ENCODE measurements at regions not wholly inside any gene's neighbourhood (a gene's known extent, or its start where the extent isn't known, plus 50 kb on each side); places are given as distances from the start of the nearest gene placed in this dataset.
"Not testable (repeated sequence)": the region's sequence is repeated elsewhere in the genome, so short reads cannot be mapped to it uniquely, and the experiment has no call there.

DNA sequence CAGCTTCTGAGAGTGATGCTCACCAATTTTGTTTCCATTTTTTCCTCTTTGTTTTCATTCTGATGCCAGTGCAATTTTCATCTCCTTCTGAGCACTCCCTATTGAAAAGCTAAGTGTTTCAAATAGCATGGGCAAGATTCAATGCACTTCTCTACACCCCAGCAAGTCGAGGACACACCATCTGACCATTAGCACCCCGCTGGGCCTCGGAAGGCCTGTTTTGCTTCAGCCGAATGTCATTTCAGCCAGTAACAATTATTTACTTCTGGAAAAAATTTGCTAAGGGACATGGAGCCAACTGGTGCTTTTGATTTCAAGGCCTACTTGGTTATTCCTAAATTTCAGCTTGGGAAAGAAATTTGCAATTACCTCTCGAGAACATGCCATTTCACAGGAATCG lies 392.4 kb downstream of the RNF144A start:
- DNase-seq = no peak

DNA sequence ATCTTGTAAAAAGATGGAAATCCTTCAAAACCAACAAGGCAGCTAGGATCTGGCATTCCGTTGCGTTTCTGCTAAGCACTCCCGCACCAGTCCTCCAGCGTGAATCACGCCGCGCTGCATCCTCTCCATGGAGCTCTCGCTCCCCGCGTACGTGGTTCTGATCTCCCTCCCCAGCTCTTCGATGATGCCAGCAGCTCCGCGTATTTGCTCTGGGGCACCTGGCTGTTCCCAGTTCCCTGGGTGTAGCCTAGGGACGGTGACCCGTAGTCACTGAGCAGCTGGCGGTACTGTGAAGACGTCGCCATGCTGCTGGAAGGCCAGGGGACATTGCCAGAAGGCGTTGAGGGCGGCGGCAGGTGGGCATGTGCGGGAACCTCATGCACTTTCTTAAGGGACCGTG lies 407.5 kb downstream of the RNF144A start:
- no peak for DNase-seq

DNA sequence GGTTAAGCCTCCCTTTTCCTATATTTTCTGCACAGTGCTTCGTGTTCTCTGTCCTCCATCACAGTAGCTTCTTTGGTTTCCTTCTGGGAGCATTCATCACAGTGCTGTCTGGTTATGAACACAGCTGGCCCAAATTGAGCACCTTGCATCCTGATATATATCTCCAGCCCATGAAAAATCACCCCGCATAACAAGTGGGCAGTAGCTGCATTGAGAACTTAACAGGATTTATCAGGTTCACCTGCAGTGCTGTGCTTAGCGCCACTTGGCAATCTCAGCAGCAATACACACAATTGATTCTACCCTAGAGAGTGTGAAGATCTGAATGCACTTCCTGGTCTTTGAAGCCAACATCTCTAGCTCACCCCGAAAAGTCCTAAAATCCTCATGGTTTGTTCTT lies 408.0 kb downstream of the RNF144A start:
- no peak for DNase-seq

DNA sequence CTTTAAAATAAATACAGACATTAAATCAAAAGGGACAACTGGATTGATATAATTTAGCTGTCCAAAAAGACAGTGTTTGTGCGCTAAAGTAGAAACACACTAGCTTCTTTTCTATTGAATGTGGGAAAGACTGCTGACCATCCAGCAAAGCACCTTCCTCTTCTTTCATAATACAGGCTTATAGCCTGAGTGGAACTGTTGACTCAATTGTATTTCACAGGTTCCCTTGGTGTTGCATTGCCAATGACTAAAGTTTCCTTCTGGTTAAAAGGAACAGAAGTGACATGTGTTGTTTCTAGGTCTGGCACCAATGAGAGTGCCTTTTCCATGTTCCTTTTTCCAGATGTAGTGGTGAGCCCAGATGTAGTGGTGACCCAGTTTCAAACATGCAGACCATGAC lies 412.3 kb downstream of the RNF144A start:
- no peak for DNase-seq

DNA sequence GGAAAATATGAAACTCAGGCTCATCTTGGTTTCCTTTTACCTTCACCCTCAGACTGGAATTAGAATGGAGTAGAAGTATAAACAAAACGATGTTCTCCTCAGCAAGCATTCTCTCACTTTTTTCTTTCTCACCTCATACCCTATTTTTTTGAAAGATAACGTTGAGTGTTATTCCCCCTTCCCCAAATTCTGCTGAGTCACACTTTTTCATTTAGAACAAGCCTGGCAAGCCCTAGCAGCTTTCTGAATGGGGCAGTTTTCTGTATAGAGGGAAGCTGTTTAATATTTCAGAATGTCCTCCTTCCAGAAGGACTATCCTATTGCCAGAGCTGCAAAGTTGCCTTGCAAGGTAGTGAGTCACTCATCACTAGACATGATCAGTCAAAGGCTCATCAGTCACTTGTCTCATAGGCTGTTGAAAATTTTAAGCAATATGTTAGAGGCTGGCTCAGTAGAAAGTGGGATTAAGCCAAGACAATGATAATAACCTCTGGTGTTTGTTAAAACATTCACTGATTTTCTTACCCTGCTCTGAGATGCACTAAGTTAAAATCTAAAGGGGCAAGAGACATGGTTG lies 416.1 kb downstream of the RNF144A start:
- no peak for DNase-seq

DNA sequence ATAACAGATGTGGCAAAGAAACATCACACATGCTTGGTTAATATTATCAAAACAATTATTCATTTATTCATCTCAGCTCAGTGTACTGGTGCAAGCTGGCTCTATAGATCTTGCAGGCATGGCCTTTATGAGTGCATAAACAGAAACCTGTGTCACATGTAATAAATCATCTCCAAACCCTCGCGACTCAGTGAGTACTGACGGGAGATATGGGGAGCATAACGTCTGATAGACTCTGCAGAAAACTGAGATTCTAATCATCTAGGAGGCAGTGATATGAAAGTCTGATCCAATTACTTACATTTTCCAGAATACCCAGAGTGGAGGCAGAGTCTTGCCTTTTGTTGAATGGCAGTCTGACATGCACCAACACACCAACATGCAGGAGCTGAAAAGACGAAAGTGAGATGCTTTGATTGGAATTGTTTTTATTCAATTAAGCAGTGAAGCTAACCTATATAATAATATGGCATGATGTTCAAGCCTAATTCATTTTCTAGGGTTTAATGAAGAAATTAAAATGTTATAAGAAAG lies 416.8 kb downstream of the RNF144A start:
- no peak for DNase-seq

DNA sequence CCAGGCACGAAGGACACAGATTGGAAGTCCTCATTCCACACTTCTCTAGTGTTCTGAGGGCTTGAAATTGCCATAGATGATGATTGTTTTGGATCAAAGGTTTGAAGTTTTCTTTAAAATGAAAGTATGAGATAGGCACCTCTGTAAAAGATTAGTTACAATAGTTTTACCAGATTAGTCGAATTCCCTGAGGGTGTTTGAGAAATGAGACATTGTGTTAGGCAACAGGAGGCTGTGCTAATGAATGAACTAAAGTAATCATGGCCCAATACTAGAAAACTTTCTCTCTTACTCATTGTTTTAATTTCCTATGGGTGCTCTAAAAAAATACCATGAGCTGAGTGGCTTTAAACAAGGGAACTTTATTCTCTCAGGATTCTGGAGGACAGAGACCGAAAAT lies 421.7 kb downstream of the RNF144A start:
- DNase-seq = no peak

DNA sequence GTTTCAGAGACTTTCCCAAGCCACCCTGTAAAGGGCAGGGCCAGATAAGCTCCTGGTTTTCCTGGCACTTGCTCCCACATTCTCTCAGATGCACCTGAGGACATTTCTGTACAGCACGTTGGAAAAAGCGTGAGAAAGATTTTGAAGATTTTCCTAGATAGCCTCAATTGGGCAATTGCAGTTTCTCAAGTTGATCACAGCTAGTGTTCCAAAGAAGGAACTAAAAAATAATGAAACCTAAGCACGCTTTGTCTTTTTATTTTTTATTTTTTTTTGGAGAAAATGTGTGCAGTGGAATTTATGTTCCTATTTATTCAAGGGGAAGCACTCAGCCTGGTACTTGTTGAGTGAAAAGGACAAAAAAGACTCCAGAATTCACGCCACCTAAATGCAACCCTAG lies 429.1 kb downstream of the RNF144A start:
- DNase-seq = no peak

DNA sequence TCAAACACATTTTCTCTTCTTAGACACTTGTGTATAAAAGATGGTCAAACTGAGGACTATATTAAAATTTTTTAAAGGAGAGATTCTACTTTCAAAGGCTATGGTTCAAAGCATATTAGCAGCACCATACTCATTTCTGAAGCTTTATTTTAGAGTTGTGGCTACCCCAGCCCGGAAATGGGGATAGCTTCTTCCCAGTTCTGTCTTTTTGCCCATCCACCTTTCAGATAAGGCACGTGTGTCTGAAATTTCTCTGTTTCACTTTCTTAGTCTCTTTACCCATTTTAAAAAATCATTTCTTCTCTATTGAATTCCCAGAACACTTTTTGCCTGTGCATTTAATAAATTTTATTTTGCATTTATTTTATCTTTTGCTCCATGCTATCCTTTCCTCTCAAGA lies 431.5 kb downstream of the RNF144A start:
- no peak for DNase-seq

DNA sequence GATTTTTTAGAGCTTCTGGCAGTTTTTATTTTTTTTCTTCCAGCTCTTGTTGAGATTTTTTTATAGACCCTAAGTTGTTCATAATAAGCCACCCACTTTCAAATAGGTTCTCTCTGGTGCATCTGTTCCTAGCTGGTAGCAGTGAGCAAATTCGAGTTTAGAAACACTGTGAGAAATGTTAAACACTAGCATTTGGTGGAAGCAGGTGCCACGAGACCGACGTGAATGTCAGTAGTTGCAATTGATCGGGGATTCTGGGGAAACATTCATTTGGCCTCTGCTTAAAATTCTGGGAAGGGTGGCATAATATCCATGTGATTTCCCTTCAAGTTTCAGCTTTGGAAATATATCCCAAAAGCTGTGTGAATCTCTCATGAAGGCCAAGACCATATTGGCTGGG lies 435.0 kb downstream of the RNF144A start:
- no peak for DNase-seq

DNA sequence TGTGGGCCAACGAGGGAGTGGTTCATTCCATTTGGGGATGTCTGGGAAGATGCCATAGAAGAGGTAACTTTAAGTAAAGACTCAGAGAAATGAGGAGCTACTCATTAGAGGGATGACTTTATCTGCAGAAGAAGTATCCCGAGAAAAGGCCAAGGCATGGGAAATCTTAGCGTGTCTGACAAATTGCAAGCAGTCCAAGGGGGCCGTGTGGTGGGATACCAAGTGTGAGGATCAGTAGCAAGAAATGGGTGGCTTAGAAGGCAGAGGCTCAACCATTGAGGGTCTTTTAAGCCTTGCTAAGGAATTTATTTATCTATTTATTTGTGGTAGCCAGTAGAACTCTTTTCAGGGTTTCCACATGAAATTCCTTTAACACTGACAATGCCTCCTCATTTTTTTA lies 436.4 kb downstream of the RNF144A start:
- no peak for DNase-seq

DNA sequence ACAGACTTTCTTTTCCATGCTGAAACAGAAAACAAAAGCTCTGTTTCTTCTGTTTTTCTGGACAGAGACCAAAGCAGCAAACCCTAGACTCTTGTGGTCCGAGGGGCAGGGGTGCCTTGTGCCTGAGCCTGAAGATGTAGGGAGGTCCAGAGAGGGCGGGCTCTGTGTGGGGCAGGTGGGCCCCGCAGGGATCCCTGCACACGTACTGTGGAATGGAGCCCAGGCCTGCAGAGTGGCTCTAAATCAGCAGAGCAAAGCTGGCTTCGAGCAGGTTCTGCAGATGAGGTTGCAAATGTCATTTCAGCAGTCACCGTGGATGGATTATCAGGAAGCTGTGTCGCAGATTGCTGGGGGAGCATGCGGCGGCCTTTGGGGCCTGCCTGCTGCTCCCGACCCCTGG lies 438.6 kb downstream of the RNF144A start:
- no peak for DNase-seq

DNA sequence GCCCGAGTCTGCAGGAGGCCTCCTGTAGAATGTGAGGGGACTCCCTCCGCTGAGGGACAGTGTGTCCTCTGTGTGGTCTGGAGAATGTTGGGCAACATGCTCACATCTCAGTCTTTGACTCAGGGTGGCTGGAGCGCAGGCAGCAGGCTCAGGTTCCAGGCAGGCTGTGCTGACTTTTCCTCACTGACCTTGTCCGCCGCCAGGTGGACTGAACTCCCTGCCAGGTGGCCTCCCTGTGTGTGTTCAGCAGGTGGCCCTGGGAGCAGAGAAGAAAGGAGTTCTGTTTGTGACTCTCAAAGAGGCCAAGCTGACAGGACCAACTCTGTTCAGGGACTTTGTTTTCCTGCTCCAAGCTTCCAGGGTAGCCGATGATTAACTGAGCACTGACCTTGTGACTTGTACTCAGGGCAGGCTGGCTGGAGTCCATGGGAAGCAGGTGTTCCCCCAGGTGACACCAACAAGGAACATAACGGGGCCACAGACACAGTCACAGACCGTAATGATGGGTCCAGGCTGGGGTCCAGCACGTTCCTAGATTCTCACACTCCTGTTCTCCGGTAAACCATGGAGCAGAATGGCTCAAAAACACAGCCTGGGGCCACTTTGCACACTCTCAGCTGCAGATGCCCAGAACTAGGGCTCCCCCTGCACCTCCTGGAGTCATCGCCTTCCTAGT lies 439.8 kb downstream of the RNF144A start:
- DNase-seq = no peak

DNA sequence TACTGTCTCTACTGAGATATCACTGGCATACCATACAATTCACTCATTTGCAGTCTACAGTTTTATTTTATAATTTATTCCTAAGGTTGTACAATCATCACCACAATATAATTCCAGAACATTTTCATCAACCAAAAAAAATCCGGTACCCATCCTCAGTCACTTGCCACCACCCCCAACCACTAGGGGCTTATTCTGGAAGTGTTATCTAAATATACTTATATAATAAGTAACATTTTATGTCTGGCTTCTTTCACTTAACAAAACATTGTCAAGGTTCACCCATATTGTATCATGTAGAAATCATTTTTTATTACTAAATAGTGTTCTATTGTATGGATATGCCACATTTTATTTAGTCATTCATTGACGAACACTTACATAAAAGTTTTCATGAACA lies 440.8 kb downstream of the RNF144A start:
- DNase-seq = no peak

DNA sequence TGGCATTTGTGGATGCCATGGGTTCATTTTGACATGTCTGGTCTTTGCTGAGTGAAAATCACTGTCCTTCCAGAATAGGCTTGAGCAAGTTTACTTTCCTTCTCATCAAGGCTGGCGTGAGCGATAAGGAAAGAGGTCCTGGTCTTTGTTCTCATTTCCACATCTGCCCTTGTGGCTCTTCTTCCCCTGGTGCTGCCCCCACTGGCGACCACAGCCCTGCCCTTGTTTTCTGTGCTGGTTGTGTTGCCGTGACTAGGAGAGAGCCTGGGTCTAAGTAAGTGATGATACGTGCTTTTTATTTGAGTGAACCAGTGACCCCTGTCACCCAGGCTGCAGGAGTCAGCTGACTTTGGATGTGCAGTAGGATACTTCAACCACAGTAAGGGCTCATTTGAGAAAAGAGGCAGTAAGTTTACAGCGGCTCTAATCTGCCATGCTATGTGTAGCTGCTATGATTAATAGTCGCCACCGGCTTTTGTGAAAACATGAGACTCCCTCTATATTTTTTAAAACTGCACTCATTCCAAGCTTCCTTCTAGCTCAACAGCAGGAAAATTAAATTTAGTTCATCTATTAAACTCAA lies 441.7 kb downstream of the RNF144A start:
- DNase-seq = no peak

DNA sequence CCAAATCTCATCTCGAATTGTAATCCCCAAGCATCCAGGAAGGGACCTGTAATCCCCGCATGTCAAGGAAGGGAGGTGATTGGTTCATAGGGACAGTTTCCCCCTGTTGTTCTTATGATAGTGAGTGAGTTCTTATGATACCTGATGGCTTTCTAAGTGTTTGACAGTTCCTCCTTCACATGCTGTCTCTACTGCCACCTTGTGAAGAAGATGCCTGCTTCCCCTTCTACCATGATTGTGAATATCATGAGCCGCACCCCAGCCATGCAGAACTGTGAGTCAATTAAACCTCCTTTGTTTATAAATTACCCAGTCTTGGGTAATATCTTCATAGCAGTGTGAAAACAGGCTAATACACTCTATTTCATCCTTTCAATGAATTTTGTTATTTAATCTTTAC lies 446.7 kb downstream of the RNF144A start:
- DNase-seq = no peak

DNA sequence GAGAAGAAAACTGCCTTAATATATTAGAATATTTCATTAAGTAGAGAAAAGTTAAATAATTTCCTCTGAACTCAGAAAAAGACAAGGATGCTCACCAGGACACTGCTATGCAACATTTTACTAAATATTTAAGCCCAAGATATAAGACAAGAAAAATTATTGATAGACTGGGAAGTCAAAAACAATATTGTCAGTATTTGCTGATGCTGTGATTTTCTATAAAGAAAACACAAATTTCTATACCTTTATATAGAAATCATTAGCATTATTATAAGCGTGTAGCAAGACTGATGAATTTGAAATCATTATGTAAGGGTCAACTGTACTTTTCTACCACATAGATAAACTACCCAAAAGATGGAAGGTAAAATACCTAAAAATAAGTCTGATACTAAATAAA lies 451.0 kb downstream of the RNF144A start:
- no peak for DNase-seq

DNA sequence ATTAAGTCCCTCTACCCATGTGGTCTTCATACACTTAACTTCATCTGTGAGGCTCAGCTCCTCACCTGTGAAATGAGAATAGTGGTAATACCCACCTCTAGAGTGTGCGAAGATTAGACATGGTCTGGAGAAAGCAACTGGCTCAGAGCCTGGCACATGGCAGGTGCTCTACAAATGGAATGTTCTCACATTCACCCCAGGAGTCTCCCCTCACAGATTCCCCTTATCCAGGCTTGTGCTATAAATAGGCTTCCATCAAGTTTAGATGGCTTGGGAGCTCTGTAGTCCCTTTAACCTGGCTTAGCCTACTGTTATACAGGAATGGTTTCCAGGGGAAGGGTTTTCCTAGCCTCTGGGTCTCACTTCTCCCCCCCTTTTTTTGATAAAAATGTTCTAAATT lies 455.9 kb downstream of the RNF144A start:
- no peak for DNase-seq

DNA sequence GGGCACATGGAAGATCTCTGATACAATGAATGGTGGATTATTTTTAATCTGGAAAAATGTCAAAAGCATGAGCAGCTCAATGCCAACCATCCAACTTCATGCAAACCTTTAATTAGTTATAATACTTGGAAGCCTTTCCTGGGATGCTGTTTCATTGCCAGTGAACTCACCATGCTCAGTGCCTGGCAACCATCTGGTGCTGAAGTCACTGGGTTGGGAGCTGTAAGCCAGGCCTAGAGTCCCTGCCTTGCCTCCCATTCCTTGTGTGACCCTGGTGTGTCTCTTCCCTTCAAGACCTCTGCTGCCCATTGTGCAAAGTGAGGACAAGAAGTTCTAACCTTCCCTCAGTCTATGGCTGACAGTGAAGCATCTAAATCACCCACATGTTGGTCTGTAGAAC lies 458.7 kb downstream of the RNF144A start:
- no peak for DNase-seq

DNA sequence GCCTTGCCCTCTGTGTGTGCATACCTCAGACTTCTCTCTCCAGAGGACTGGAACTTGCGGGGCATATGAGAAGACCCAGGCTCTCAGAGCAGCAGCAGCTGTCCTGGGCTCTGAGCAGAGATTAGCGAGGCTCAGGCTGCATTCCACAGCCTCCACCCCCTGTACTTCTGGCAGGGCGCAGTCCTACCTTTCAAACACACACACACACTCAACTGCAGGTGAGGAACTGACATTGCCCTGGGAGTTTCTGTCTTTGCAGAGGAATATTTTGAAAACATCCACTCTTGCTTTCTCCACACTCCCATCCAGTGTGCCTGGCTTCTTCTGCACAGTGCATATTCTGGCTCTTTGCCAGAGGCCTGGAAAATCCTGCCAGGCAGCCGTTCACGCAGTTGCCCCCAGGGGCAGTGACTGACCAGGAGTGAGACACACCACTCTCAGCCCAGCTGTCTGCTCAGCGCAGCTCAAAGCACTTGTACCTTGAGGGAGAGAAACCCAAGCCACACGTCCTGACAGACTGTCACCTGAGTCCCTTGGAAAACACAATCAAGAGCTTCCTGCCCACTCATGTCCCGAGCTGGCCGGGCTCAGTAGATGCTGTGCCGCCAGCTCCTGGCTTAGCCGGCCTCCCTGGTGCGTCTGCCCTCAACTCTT lies 460.8 kb downstream of the RNF144A start:
- no peak for DNase-seq

DNA sequence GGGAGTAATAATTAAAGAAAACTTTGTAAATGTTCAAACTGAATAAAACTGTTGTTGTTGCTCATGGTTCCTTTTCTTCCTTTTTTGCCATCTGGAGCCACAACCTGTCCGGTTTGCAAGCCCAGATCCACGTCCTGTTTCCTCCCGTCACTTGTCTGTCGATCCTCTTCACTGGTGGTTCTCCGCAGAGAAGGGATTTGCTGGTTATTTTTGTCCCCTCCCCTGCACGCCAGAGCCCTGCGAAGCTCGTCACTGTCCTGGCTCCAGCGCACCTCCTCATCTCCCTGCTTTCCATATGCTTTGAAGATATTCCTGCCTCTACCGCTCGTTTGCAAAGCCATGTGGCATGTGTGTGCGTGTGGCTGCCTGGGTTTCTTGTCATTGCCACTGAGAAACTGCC lies 461.4 kb downstream of the RNF144A start:
- DNase-seq = no peak

DNA sequence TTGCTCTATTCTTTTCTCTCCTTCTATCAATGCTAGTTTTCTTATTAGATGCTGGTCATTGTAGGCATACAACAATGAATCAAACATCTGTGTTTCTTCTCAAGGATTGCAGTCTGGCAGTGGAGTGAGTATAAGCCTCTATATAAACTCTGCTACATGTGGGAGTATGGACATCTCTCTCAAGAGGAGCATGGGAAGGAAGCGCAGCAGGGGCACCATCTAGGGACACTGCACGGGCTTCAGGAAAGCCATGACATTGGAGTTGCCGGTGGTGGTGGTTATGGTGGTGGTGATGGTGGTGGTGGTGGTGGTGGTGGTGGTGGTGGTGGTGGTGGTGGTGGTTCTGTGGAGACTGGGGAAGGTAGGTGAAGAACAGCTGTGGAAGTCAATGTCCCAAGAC lies 462.6 kb downstream of the RNF144A start:
- DNase-seq = no peak

DNA sequence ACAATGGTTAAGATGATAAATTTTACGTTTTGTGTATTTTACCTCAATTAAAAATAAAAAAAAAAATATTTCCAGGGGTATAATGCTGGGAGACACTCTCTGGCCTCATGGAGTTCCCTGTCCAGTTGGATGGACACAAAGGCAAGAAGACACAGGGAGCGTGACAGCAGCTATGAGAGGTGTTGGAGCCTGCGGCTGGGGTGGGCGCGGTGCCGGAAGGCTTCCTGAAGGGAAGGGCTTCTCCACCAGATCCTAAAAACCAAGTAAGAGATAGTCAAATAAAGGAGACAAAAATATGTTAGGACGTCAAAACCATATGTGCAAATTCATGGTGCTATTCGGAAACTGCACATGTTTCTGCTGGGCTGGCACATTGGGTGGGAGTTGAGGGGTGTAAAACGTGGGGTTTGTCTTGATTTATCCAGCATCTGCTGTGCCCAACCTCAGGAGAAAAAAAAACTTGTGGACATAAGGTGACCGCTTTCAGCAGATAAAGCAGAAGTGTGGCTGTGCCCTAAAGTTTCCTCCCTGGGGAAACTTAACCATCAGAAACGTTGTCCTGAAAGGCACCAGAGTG lies 467.6 kb downstream of the RNF144A start:
- DNase-seq = no peak

DNA sequence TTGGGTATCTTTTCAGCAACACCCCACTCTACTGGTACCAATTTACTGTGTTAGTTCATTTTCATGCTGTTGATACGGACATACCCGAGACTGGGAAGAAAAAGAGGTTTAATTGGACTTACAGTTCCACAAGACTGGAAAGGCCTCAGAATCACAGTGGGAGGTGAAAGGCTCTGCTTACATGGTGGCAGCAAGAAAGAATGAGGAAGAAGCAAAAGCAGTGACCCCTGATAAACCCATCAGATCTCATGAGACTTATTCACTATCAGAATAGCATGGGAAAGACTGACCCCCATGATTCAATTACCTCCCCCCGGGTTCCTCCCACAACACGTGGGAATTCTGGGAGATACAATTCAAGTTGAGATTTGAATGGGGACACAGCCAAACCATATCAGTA lies 473.1 kb downstream of the RNF144A start:
- not testable (repeated sequence) for DNase-seq
